ENCODE measurements at regions not wholly inside any gene's neighbourhood (a gene's known extent, or its start where the extent isn't known, plus 50 kb on each side); places are given as distances from the start of the nearest gene placed in this dataset.
A peak's percentile ranks its signal among the peaks of the same experiment; 100 is the strongest.

DNA sequence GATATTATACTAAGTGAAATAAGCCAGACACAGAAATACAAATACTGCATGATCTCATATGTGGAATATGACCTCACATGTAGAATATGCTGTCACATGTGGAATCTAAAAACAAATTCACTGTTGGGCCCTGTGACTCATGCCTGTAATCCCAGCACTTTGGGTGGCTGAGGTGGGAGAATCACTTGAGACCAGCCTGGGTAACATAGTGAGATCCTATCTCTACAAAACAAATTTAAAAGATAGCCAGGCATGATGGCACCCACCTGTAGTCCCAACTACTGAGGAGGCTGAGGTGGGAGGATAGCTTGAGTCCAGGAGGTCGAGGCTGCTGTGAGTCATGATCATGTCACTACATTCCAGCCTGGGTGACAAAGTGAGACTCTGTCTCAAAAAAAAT is 160.3 kb downstream of the PTEN start:
- WGBS (ENCODE audit: insufficient coverage) = no CpG with 5 or more reads among the region's 1 CpG
- no peak for DNase-seq
- H3K4me3 ChIP-seq (ENCODE audit: low read length) = no peak overlapping the region

DNA sequence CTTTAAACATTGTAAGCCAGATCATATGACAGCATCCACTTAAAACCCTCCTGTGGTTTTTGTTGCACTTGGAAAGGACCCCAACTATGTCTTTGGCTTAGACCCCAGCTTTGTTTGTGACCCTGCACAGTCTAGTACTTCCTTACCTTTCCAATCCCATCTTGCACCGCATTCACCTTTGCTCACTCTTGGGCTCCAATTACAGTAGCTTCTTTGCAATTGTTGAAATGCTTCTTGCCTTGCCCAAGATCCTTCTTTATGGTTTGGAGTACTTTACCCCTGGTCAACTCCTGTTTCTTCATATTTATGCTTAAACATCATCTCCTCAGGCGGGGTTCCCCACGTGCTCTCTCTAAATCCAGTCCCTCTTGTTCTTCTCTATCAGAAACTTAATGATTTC is 162.6 kb downstream of the PTEN start:
- Histone ChIP-seq H3K27me3 (ENCODE audit: control insufficient read depth, insufficient read depth, low read length) (no peaks in the 10 kb centered on the region), H3K9me3 (replicated peaks; ENCODE audit: control insufficient read depth, low read depth, low read length) (no peaks in the 10 kb centered on the region), H3K4me3 (ENCODE audit: low read length) (no peak overlapping the region), H3K4me1 (ENCODE audit: control insufficient read depth, insufficient read depth, low read length) (no peaks in the 10 kb centered on the region), H3K27ac (ENCODE audit: low read length) (no peak overlapping the region), H3K36me3 (ENCODE audit: control insufficient read depth, insufficient read depth, low read length) (no peaks in the 10 kb centered on the region)
- 100% methylated on average over 1 of the region's 3 CpGs for WGBS (ENCODE audit: insufficient coverage)
- no peak for DNase-seq

More for the DNA sequence above, 160.3 kb downstream of the PTEN start:
- H3K36me3 ChIP-seq (ENCODE audit: control insufficient read depth, insufficient read depth, low read length) = no peaks in the 10 kb centered on the region
- no peaks in the 10 kb centered on the region for H3K27me3 ChIP-seq (ENCODE audit: control insufficient read depth, insufficient read depth, low read length)
- no peak overlapping the region for H3K27ac ChIP-seq (ENCODE audit: low read length)
- H3K9me3 ChIP-seq (replicated peaks; ENCODE audit: control insufficient read depth, low read depth, low read length) = no peaks in the 10 kb centered on the region
- no peaks in the 10 kb centered on the region for H3K4me1 ChIP-seq (ENCODE audit: control insufficient read depth, insufficient read depth, low read length)

GRCh38 chr10:88027570-88027969 is 164.1 kb downstream of the PTEN start:
- no peaks in the 10 kb centered on the region for H3K4me1 ChIP-seq (ENCODE audit: control insufficient read depth, insufficient read depth, low read length)
- DNase-seq = peak; percentile 52
- no peaks in the 10 kb centered on the region for H3K9me3 ChIP-seq (replicated peaks; ENCODE audit: control insufficient read depth, low read depth, low read length)
- H3K27ac ChIP-seq (ENCODE audit: low read length) = no peak overlapping the region
- H3K4me3 ChIP-seq (ENCODE audit: low read length) = no peak overlapping the region
- no peaks in the 10 kb centered on the region for H3K36me3 ChIP-seq (ENCODE audit: control insufficient read depth, insufficient read depth, low read length)
- WGBS (ENCODE audit: insufficient coverage) = no CpG with 5 or more reads among the region's 4 CpGs
- no peaks in the 10 kb centered on the region for H3K27me3 ChIP-seq (ENCODE audit: control insufficient read depth, insufficient read depth, low read length)

DNA sequence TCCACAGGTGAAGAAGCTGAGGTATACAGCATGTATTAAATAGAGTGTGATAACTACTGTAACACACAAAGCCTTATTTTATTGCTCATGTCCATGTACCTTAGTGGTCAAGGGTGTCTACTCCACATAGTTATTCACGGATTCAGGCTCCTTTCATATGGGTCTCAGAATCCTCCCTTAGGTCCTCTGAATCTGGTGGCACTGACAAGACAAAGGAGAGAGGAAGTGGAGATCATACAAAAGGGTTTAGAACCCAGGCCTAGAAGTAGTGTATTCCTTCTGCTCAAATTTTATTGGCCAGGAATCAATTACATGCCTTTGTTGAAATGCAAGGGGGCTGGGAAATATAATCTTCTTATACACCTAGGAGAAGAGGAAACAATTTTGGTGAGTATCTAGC is 164.6 kb downstream of the PTEN start:
- Histone ChIP-seq H3K36me3 (ENCODE audit: control insufficient read depth, insufficient read depth, low read length) (no peaks in the 10 kb centered on the region), H3K4me1 (ENCODE audit: control insufficient read depth, insufficient read depth, low read length) (no peaks in the 10 kb centered on the region), H3K27ac (ENCODE audit: low read length) (no peak overlapping the region), H3K9me3 (replicated peaks; ENCODE audit: control insufficient read depth, low read depth, low read length) (no peaks in the 10 kb centered on the region), H3K4me3 (ENCODE audit: low read length) (no peak overlapping the region), H3K27me3 (ENCODE audit: control insufficient read depth, insufficient read depth, low read length) (no peaks in the 10 kb centered on the region)
- DNase-seq = no peak
- no CpG with 5 or more reads among the region's 1 CpG for WGBS (ENCODE audit: insufficient coverage)

DNA sequence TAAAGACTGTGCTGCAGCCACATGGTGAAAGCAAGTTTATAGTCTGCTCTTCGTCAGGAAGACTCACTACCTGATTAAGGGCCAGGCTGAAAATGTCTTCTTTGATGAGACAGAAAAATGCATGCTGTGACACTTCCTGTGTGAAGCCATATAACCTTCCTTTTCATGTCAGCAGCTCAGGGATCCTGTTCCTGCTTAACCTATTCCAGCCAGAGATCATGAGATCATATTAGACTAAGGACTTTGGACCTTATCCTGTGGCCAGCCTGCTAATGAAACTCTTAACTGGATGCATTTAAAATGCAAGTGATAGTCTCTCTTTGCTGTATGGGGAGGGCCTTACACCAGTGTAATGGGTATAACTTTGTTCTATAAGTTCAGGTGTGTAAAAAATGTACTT is 165.2 kb downstream of the PTEN start:
- no peaks in the 10 kb centered on the region for H3K36me3 ChIP-seq (ENCODE audit: control insufficient read depth, insufficient read depth, low read length)
- no CpG with 5 or more reads among the region's 1 CpG for WGBS (ENCODE audit: insufficient coverage)
- no peaks in the 10 kb centered on the region for H3K27me3 ChIP-seq (ENCODE audit: control insufficient read depth, insufficient read depth, low read length)
- H3K4me3 ChIP-seq (ENCODE audit: low read length) = no peak overlapping the region
- no peak overlapping the region for H3K27ac ChIP-seq (ENCODE audit: low read length)
- no peaks in the 10 kb centered on the region for H3K4me1 ChIP-seq (ENCODE audit: control insufficient read depth, insufficient read depth, low read length)
- H3K9me3 ChIP-seq (replicated peaks; ENCODE audit: control insufficient read depth, low read depth, low read length) = no peaks in the 10 kb centered on the region
- no peak for DNase-seq

DNA sequence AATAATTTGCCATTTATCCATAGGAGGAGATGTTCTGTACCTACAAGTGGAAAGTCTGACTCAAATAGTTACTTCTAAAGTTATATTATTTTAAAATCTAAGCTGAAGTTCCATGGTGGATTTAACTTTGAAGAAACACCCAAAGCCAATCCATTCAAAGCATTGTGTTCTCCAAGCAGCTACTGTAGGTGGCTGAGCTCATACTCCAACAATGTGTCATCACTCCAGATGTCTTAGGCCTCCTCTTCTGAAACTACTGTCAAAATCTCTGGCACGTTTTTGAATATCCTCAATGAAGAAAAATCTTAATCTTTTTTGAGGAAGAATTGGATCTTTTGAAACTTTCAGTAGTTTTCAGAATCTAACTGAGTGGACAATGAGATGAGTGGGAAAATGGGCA is 169.1 kb downstream of the PTEN start:
- no peak for DNase-seq
- H3K4me1 ChIP-seq (ENCODE audit: control insufficient read depth, insufficient read depth, low read length) = no peaks in the 10 kb centered on the region
- H3K9me3 ChIP-seq (replicated peaks; ENCODE audit: control insufficient read depth, low read depth, low read length) = no peaks in the 10 kb centered on the region
- no peaks in the 10 kb centered on the region for H3K36me3 ChIP-seq (ENCODE audit: control insufficient read depth, insufficient read depth, low read length)
- no CpG with 5 or more reads among the region's 1 CpG for WGBS (ENCODE audit: insufficient coverage)
- H3K27ac ChIP-seq (ENCODE audit: low read length) = no peak overlapping the region
- no peaks in the 10 kb centered on the region for H3K27me3 ChIP-seq (ENCODE audit: control insufficient read depth, insufficient read depth, low read length)
- no peak overlapping the region for H3K4me3 ChIP-seq (ENCODE audit: low read length)

- no CpG with 5 or more reads among the region's 3 CpGs for whole genome bisulfite sequencing (ENCODE audit: insufficient coverage)
- no peaks in the 10 kb centered on the region for H3K27me3 ChIP-seq (ENCODE audit: control insufficient read depth, insufficient read depth, low read length)
- H3K27ac ChIP-seq (ENCODE audit: low read length) = no peak overlapping the region
- no peak overlapping the region for H3K4me3 ChIP-seq (ENCODE audit: low read length)
- no peaks in the 10 kb centered on the region for H3K36me3 ChIP-seq (ENCODE audit: control insufficient read depth, insufficient read depth, low read length)
- H3K4me1 ChIP-seq (ENCODE audit: control insufficient read depth, insufficient read depth, low read length) = no peaks in the 10 kb centered on the region
- DNase-seq = no peak
- H3K9me3 ChIP-seq (replicated peaks; ENCODE audit: control insufficient read depth, low read depth, low read length) = no peaks in the 10 kb centered on the region
Observed at GRCh38 chr10:88033385-88033784, 170.0 kb downstream of the PTEN start.

DNA sequence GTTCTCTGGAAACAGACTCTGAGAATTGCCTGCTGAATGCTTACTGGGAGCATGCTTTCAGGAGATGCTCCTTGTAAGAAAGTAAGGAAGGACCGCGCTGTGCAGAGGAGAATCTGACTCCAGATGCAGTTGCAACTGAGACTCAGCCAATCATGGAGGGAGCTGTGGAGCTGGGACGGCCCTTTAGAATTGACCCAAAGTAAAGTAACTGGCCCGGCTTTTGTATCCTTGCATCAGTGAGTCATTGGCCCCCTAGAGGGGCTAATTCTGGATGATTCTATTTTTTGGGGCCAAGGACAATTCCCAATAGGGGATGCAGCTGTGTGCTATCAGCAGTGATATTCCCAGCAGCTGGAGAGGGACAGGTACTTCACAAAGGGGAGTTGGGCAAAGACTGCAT is 170.4 kb downstream of the PTEN start:
- Histone ChIP-seq H3K27me3 (ENCODE audit: control insufficient read depth, insufficient read depth, low read length) (no peaks in the 10 kb centered on the region), H3K27ac (ENCODE audit: low read length) (no peak overlapping the region), H3K4me3 (ENCODE audit: low read length) (no peak overlapping the region), H3K9me3 (replicated peaks; ENCODE audit: control insufficient read depth, low read depth, low read length) (no peaks in the 10 kb centered on the region), H3K4me1 (ENCODE audit: control insufficient read depth, insufficient read depth, low read length) (no peaks in the 10 kb centered on the region), H3K36me3 (ENCODE audit: control insufficient read depth, insufficient read depth, low read length) (no peaks in the 10 kb centered on the region)
- DNase-seq = peak; percentile 24
- 76% methylated on average over 3 of the region's 4 CpGs for WGBS (ENCODE audit: insufficient coverage)

DNA sequence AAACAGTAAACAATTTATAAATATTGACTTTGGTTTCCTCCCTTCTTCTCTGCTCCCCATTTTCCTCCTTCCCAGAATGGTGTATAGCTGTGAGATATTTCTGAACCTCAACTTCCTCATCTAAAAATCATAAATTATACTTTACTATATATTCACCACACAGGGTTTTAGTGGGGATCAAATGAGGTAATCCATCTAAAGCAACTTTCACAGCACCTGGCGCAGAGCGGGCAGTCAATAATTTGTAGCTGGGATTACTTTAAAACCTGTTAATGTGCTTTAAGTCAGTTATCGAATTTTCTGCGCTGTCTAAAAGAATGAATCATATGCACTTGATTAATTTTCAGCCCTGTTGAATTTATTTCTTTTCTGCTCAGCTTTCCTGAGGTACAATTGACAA is 172.7 kb downstream of the PTEN start:
- no peaks in the 10 kb centered on the region for H3K9me3 ChIP-seq (replicated peaks; ENCODE audit: control insufficient read depth, low read depth, low read length)
- no peak overlapping the region for H3K27ac ChIP-seq (ENCODE audit: low read length)
- no peak overlapping the region for H3K4me3 ChIP-seq (ENCODE audit: low read length)
- H3K4me1 ChIP-seq (ENCODE audit: control insufficient read depth, insufficient read depth, low read length) = no peaks in the 10 kb centered on the region
- DNase-seq = no peak
- no peaks in the 10 kb centered on the region for H3K36me3 ChIP-seq (ENCODE audit: control insufficient read depth, insufficient read depth, low read length)
- WGBS (ENCODE audit: insufficient coverage) = no CpG with 5 or more reads among the region's 4 CpGs
- no peaks in the 10 kb centered on the region for H3K27me3 ChIP-seq (ENCODE audit: control insufficient read depth, insufficient read depth, low read length)

DNA sequence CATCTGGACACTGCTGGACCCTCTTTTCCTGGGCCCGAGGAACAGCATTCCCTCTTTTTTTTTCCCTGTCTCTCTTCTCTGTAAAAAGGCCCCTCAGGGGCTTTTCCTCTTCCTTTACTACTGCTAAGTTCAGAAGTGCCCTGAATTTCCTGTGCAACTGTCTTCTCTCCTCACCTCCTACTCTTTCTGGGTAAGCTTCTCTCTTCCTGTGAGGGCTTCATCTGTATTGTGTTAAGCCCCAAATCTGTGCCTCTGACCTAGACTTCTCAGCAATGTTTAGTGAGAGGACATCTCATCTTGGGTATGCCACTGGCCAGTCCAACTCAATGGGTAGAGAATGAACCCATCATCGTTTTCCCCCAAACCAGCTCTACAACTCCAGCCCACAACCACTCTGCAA is 174.2 kb downstream of the PTEN start:
- Histone ChIP-seq H3K27me3 (ENCODE audit: control insufficient read depth, insufficient read depth, low read length) (no peaks in the 10 kb centered on the region), H3K4me3 (ENCODE audit: low read length) (no peak overlapping the region), H3K4me1 (ENCODE audit: control insufficient read depth, insufficient read depth, low read length) (peaks cover 9% of the 10 kb centered on the region), H3K36me3 (ENCODE audit: control insufficient read depth, insufficient read depth, low read length) (no peaks in the 10 kb centered on the region), H3K9me3 (replicated peaks; ENCODE audit: control insufficient read depth, low read depth, low read length) (no peaks in the 10 kb centered on the region), H3K27ac (ENCODE audit: low read length) (no peak overlapping the region)
- 25% methylated on average over 1 of the region's 2 CpGs for WGBS (ENCODE audit: insufficient coverage)
- DNase-seq = no peak

- DNase-seq = peak; percentile 18
- WGBS (ENCODE audit: insufficient coverage) = 68% methylated on average over 3 of the region's 4 CpGs
Observed at GRCh38 chr10:88038268-88038667, 174.8 kb downstream of the PTEN start.

More at GRCh38 chr10:88038268-88038667, 174.8 kb downstream of the PTEN start:
- Histone ChIP-seq H3K27ac (ENCODE audit: low read length) (no peak overlapping the region), H3K36me3 (ENCODE audit: control insufficient read depth, insufficient read depth, low read length) (no peaks in the 10 kb centered on the region), H3K27me3 (ENCODE audit: control insufficient read depth, insufficient read depth, low read length) (no peaks in the 10 kb centered on the region), H3K4me1 (ENCODE audit: control insufficient read depth, insufficient read depth, low read length) (peaks cover 15% of the 10 kb centered on the region), H3K4me3 (ENCODE audit: low read length) (no peak overlapping the region), H3K9me3 (replicated peaks; ENCODE audit: control insufficient read depth, low read depth, low read length) (no peaks in the 10 kb centered on the region)

Data from muscle of leg (tissue), 3 donors.